Stimulated activated CD8-positive, alpha-beta memory T cell treated with anti-CD3 and anti-CD28 coated beads, Interleukin-4, amount 100 ng/mL, for 4 hours (primary cell): ENCODE measurements at regions not wholly inside any gene's neighbourhood (a gene's known extent, or its start where the extent isn't known, plus 50 kb on each side); places are given as distances from the start of the nearest gene placed in this dataset.

Source experiments
- DNase-seq, 2 donors: peaks; one replicate each; pipeline ENCODE4 v3.0.0-alpha.2; 2020; ENCODE audit warnings: low read depth in 2 of 2, low spot score in 1 of 2

DNA sequence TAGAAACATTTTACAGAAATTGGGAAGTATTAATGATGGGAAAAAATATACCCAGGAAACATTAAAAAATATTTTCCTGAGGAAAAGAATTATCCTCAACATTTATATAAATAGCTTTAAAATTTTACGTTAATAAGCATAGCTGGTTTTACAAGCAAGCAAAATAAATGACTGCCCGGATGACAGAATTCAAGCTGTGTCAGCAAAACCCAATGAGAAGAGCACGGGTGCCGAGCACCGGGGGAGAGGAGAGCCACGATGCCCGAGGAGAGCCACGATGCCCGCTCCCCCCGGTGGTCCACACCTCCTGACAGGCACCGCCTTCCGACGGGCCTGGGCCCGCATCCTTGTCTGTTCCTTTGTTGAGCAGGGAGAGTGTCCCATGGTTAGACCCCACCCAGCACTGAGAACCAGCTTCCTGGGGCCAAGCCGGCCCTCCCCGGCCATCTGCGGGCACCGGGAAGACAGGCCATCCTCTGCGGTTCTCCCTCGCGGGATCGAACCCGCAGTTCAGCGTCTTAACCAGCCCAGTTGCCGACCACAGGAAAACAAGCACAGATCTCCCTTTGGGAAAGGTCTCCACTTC lies 63.3 kb upstream of the PDE10A start:
- no peak for DNase-seq

GRCh38 chr6:165725201-165725600 lies 62.2 kb upstream of the PDE10A start:
- no peak for DNase-seq

GRCh38 chr6:165723326-165723725 lies 60.3 kb upstream of the PDE10A start:
- no peak for DNase-seq

GRCh38 chr6:165722022-165722421 lies 59.0 kb upstream of the PDE10A start:
- no peak for DNase-seq

DNA sequence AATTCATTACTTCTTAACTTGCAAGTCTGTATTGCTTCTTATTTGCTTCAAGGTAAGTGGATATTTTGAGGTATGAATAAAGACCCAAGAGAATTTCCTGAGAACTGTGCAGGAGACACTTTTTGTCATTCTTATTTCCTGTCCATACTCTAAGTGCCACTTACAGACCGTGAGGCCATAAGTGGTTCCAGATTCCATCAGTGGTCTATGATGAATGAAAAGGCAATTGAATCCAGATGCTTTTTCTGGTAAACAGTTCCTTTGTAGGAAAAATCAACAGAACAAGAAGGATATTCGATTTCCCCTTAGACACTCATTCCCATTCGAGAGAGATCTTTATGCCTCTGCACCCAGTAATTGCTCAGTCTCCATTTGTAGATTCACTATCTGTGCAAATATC lies 58.3 kb upstream of the PDE10A start:
- no peak for DNase-seq

GRCh38 chr6:165718491-165718891 lies 55.5 kb upstream of the PDE10A start:
- DNase-seq, result no peak

GRCh38 chr6:165717732-165718465 lies 54.9 kb upstream of the PDE10A start:
- DNase-seq, result no peak

DNA sequence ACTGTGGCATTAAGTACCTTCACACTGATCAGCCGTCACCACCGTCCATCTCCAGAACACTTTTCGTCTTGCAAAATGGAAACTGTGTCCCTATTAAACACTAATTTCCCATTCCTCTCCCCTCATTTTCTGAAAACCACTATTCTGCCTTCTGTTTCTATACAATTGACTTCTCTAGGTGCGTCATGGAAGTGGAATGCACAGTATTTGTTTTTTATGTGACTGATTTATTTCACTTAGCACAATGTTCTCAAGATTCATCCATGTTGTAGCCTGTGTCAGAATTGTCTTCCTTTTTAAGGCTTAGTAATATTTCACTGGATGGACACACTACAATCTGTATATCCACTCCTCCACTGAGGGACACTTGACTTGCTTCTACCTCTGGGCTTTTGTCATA lies 53.8 kb upstream of the PDE10A start:
- no peak for DNase-seq

- DNase-seq, result no peak
These were observed 52.4 kb upstream of the PDE10A start for GRCh38 chr6:165715428-165715827.

GRCh38 chr6:165714907-165715306 lies 51.9 kb upstream of the PDE10A start:
- no peak for DNase-seq

DNA sequence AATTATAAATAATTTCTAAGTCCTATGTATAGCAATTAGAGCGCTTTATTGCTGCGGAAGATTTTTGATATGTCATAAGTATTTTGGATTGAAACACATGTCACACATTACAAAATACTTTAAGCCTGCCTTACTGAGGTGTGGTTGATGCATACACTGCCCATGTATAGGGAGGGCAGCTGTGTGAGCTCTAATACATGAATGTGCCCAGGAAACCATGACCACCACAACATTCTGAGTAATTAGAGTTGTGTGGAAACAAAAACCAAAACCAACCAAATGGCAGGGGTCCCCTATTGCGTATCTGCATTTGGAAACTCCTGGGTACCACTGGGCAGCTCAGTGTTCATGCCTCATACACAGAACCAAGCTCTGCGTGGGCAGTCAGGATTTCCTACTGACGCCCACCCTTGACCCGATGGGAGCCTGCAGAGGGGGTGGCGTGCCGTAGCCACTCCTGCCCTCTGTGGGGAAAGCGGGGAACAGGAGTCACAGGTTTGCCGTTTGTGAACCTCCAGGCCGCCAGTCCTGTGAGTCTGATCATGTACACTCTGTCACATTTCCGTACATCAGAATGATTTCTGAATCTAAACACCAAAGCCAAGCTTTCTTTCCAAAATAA lies 50.9 kb upstream of the PDE10A start:
- DNase-seq, result no peak
